ENCODE measurements at regions not wholly inside any gene's neighbourhood (a gene's known extent, or its start where the extent isn't known, plus 50 kb on each side); places are given as distances from the start of the nearest gene placed in this dataset.

DNA sequence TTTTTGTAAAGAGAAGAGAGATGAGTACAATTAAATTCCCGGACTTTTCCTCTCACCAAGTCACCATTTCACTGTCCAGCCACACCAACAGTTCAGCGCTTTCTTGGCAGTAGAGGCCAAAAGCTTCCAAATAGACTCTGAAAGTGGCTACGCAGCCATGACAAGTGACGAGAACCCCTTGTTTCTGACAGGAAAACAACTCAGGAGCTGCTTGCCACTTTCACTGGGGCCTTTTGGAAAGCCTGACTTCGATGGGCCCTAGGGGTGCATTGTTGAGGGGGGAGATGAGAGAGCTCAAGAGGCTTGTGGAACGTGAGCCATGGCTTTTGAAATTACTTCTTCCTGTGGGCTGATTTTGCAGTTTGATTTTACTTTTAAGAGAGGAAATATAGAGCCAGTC, 422.1 kb upstream of the FAT3 start:
- no peak overlapping the region for H3K27ac ChIP-seq (ENCODE audit: low read length)
- no peaks in the 10 kb centered on the region for H3K4me1 ChIP-seq (ENCODE audit: control insufficient read depth, insufficient read depth, low read length)
- H3K9me3 ChIP-seq (ENCODE audit: control insufficient read depth, low read depth, low read length): no peaks in the 10 kb centered on the region
- no CpG with 5 or more reads among the region's 6 CpGs for WGBS (ENCODE audit: insufficient coverage, low lambda C conversion rate)
- DNase-seq: no peak
- no peak overlapping the region for H3K4me3 ChIP-seq (ENCODE audit: low read length)
- H3K36me3 ChIP-seq (ENCODE audit: control insufficient read depth, insufficient read depth, low read length): no peaks in the 10 kb centered on the region
- no peaks in the 10 kb centered on the region for H3K27me3 ChIP-seq (ENCODE audit: control insufficient read depth, insufficient read depth, low read length)

- 80% methylated on average over 1 of the region's 9 CpGs for WGBS (ENCODE audit: insufficient coverage, low lambda C conversion rate)
- Histone ChIP-seq H3K9me3 (ENCODE audit: control insufficient read depth, low read depth, low read length) (no peaks in the 10 kb centered on the region), H3K4me1 (ENCODE audit: control insufficient read depth, insufficient read depth, low read length) (no peaks in the 10 kb centered on the region), H3K4me3 (ENCODE audit: low read length) (no peak overlapping the region), H3K27me3 (ENCODE audit: control insufficient read depth, insufficient read depth, low read length) (no peaks in the 10 kb centered on the region), H3K36me3 (ENCODE audit: control insufficient read depth, insufficient read depth, low read length) (no peaks in the 10 kb centered on the region), H3K27ac (ENCODE audit: low read length) (no peak overlapping the region)
- no peak for DNase-seq
Observed at GRCh38 chr11:91800208-91800914, 424.3 kb upstream of the FAT3 start.

- WGBS (ENCODE audit: insufficient coverage, low lambda C conversion rate): no CpG with 5 or more reads among the region's 7 CpGs
- DNase-seq: no peak
- Histone ChIP-seq H3K4me1 (ENCODE audit: control insufficient read depth, insufficient read depth, low read length) (no peaks in the 10 kb centered on the region), H3K27me3 (ENCODE audit: control insufficient read depth, insufficient read depth, low read length) (no peaks in the 10 kb centered on the region), H3K27ac (ENCODE audit: low read length) (no peak overlapping the region), H3K36me3 (ENCODE audit: control insufficient read depth, insufficient read depth, low read length) (no peaks in the 10 kb centered on the region), H3K9me3 (ENCODE audit: control insufficient read depth, low read depth, low read length) (no peaks in the 10 kb centered on the region), H3K4me3 (ENCODE audit: low read length) (no peak overlapping the region)
Observed at GRCh38 chr11:91798240-91798639, 426.4 kb upstream of the FAT3 start.

- Histone ChIP-seq H3K36me3 (ENCODE audit: control insufficient read depth, insufficient read depth, low read length) (no peaks in the 10 kb centered on the region), H3K4me3 (ENCODE audit: low read length) (no peak overlapping the region), H3K27me3 (ENCODE audit: control insufficient read depth, insufficient read depth, low read length) (no peaks in the 10 kb centered on the region), H3K27ac (ENCODE audit: low read length) (no peak overlapping the region), H3K4me1 (ENCODE audit: control insufficient read depth, insufficient read depth, low read length) (no peaks in the 10 kb centered on the region), H3K9me3 (ENCODE audit: control insufficient read depth, low read depth, low read length) (no peaks in the 10 kb centered on the region)
- no peak for DNase-seq
Observed at GRCh38 chr11:91796999-91797398, 427.6 kb upstream of the FAT3 start.

GRCh38 chr11:91795139-91795887, 429.3 kb upstream of the FAT3 start:
- Histone ChIP-seq H3K9me3 (ENCODE audit: control insufficient read depth, low read depth, low read length) (no peaks in the 10 kb centered on the region), H3K27me3 (ENCODE audit: control insufficient read depth, insufficient read depth, low read length) (no peaks in the 10 kb centered on the region), H3K36me3 (ENCODE audit: control insufficient read depth, insufficient read depth, low read length) (no peaks in the 10 kb centered on the region), H3K4me1 (ENCODE audit: control insufficient read depth, insufficient read depth, low read length) (no peaks in the 10 kb centered on the region), H3K4me3 (ENCODE audit: low read length) (no peak overlapping the region), H3K27ac (ENCODE audit: low read length) (no peak overlapping the region)
- no peak for DNase-seq
- 36% methylated on average over 2 of the region's 2 CpGs for whole genome bisulfite sequencing (ENCODE audit: insufficient coverage, low lambda C conversion rate)

GRCh38 chr11:91794146-91794545, 430.5 kb upstream of the FAT3 start:
- Histone ChIP-seq H3K4me3 (ENCODE audit: low read length) (no peak overlapping the region), H3K9me3 (ENCODE audit: control insufficient read depth, low read depth, low read length) (no peaks in the 10 kb centered on the region), H3K27ac (ENCODE audit: low read length) (no peak overlapping the region), H3K27me3 (ENCODE audit: control insufficient read depth, insufficient read depth, low read length) (no peaks in the 10 kb centered on the region), H3K4me1 (ENCODE audit: control insufficient read depth, insufficient read depth, low read length) (no peaks in the 10 kb centered on the region), H3K36me3 (ENCODE audit: control insufficient read depth, insufficient read depth, low read length) (no peaks in the 10 kb centered on the region)
- WGBS (ENCODE audit: insufficient coverage, low lambda C conversion rate): no CpG with 5 or more reads among the region's 3 CpGs
- DNase-seq: no peak

DNA sequence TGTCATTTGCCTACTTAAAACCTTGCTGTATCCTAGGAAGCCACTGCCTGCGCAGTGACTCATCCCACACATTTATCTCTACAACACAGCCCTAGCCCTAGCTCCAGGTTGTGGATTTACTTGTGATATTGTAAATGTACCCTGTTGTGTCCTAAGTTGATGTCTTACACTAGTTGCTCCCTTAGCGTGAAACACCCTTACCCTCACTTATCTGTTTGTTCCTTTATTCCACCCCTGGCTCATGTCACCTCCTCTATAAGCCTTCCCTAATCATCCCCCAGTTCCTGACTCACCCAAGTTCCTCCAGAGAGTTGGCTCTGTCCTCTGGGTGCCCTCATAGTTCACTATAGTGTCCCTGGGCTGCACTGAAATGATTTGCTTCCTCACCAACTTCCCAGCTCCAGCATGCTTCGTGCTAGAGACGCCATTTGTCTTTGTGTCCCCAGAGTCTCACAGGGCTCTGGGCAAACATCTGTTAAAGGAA, 431.8 kb upstream of the FAT3 start:
- Histone ChIP-seq H3K27me3 (ENCODE audit: control insufficient read depth, insufficient read depth, low read length) (no peaks in the 10 kb centered on the region), H3K4me3 (ENCODE audit: low read length) (no peak overlapping the region), H3K9me3 (ENCODE audit: control insufficient read depth, low read depth, low read length) (no peaks in the 10 kb centered on the region), H3K36me3 (ENCODE audit: control insufficient read depth, insufficient read depth, low read length) (no peaks in the 10 kb centered on the region), H3K4me1 (ENCODE audit: control insufficient read depth, insufficient read depth, low read length) (no peaks in the 10 kb centered on the region), H3K27ac (ENCODE audit: low read length) (no peak overlapping the region)
- WGBS (ENCODE audit: insufficient coverage, low lambda C conversion rate): 86% methylated on average over 1 of the region's 4 CpGs
- no peak for DNase-seq

DNA sequence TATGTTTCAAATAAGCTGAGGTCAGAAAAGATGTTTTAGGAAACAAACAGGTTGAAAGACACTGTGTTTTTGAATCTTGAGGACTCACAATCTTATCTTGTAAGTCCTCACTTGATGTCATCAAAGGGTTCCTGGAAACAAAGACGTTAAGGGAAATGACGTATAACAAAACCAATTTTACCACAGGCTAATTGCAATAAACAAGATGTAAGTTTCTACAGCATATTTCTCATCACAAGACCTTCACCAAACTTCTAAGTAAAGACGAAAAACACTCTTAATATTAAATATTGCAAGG, 433.5 kb upstream of the FAT3 start:
- no peaks in the 10 kb centered on the region for H3K9me3 ChIP-seq (ENCODE audit: control insufficient read depth, low read depth, low read length)
- H3K4me3 ChIP-seq (ENCODE audit: low read length): no peak overlapping the region
- no peak overlapping the region for H3K27ac ChIP-seq (ENCODE audit: low read length)
- no peaks in the 10 kb centered on the region for H3K36me3 ChIP-seq (ENCODE audit: control insufficient read depth, insufficient read depth, low read length)
- no peak for DNase-seq
- WGBS (ENCODE audit: insufficient coverage, low lambda C conversion rate): 100% methylated on average over 1 of the region's 3 CpGs
- H3K4me1 ChIP-seq (ENCODE audit: control insufficient read depth, insufficient read depth, low read length): no peaks in the 10 kb centered on the region
- no peaks in the 10 kb centered on the region for H3K27me3 ChIP-seq (ENCODE audit: control insufficient read depth, insufficient read depth, low read length)

DNA sequence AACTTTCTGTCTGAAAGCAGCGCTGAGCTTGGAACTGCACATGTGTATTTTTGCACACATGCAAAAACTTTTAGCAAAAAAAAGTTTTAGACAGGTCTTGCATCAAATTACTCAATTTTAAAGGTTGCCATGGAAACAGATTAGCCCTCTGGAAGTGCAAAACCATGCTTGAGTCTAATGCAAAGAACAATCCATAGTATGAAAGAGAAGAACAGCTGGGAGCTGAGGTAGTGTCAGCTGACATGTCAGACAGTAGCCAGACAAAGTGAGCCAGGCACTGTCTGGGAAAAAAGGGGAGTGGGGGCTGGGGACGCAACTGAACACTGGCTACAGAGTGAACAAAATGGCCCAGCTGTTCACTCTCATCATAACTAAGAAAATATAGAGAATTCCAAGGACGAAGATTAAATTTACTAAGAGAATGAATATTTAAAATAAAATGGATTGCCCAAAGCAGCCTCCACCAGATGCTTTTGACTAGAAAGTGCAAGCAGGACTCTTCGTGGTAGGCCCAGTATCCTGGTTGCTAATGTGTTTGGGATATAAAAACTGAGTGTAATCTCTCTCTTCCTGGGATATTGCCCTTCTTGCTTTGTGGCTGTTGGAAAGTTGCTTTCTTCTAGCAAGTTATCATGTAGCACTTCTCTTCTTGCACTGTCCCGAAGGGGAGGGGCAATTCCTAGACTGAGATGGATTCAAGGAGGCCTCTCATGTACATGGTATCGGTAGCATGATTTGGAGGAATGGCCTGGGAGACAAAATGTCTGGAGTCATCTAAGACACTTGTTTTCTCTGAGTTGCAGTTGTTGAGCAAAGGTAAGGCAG, 434.1 kb upstream of the FAT3 start:
- 82% methylated on average over 2 of the region's 6 CpGs for WGBS (ENCODE audit: insufficient coverage, low lambda C conversion rate)
- DNase-seq: no peak
- H3K27ac ChIP-seq (ENCODE audit: low read length): no peak overlapping the region

GRCh38 chr11:91788764-91789163, 435.9 kb upstream of the FAT3 start:
- DNase-seq: no peak
- H3K9me3 ChIP-seq (ENCODE audit: control insufficient read depth, low read depth, low read length): no peaks in the 10 kb centered on the region
- H3K27me3 ChIP-seq (ENCODE audit: control insufficient read depth, insufficient read depth, low read length): no peaks in the 10 kb centered on the region
- no CpG with 5 or more reads among the region's 1 CpG for whole genome bisulfite sequencing (ENCODE audit: insufficient coverage, low lambda C conversion rate)
- no peak overlapping the region for H3K4me3 ChIP-seq (ENCODE audit: low read length)
- no peaks in the 10 kb centered on the region for H3K4me1 ChIP-seq (ENCODE audit: control insufficient read depth, insufficient read depth, low read length)
- no peaks in the 10 kb centered on the region for H3K36me3 ChIP-seq (ENCODE audit: control insufficient read depth, insufficient read depth, low read length)
- H3K27ac ChIP-seq (ENCODE audit: low read length): no peak overlapping the region

More for the DNA sequence above, 434.1 kb upstream of the FAT3 start:
- Histone ChIP-seq H3K27me3 (ENCODE audit: control insufficient read depth, insufficient read depth, low read length) (no peaks in the 10 kb centered on the region), H3K4me1 (ENCODE audit: control insufficient read depth, insufficient read depth, low read length) (no peaks in the 10 kb centered on the region), H3K4me3 (ENCODE audit: low read length) (no peak overlapping the region), H3K36me3 (ENCODE audit: control insufficient read depth, insufficient read depth, low read length) (no peaks in the 10 kb centered on the region), H3K9me3 (ENCODE audit: control insufficient read depth, low read depth, low read length) (no peaks in the 10 kb centered on the region)
